ENCODE measurements at regions not wholly inside any gene's neighbourhood (a gene's known extent, or its start where the extent isn't known, plus 50 kb on each side); places are given as distances from the start of the nearest gene placed in this dataset.

DNA sequence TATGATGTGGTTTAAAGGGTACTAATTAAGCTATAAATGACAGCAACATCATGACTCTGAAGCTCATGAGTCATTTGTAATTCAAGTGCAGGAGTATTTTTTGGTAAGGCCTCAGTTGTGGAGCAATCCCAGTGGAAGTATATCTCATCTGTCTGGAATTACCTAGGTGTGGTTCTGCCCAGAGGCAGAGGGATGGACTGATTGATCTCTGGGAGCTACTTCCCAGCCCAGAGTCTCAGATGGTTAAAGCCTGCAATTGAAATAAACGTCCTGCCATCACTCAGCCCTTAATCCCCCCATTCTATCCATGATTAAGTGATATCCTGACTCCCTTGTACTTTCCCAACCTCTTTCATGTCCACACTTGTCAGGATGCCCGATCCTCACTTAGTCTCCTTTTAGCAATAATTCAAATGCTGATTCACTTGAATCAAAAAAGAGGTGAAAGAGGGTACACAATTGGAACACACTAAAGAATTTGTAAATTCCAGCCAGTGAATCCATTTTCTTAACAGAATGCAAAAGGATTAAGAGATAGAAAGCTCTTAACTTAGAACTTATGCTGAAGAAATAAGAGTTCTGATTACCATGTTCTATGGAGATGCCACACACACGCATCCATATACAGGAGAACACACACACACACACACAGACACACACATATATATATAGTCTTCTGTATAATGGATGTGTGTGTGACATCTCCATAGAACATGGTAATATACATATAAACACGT lies 664.4 kb downstream of the NYAP2 start (continued):
- TF ChIP-seq GATAD2A (CRISPR knock-in tag; IDR thresholded peaks at IDR 0.05): no peak
- no peak for TF ChIP-seq RBFOX2 (IDR thresholded peaks at IDR 0.05; ENCODE audit: low read depth, low read length)
- TF ChIP-seq ARNT (IDR thresholded peaks at IDR 0.05): no peak
- TF ChIP-seq RORA (CRISPR knock-in tag; IDR thresholded peaks at IDR 0.05): no peak

DNA sequence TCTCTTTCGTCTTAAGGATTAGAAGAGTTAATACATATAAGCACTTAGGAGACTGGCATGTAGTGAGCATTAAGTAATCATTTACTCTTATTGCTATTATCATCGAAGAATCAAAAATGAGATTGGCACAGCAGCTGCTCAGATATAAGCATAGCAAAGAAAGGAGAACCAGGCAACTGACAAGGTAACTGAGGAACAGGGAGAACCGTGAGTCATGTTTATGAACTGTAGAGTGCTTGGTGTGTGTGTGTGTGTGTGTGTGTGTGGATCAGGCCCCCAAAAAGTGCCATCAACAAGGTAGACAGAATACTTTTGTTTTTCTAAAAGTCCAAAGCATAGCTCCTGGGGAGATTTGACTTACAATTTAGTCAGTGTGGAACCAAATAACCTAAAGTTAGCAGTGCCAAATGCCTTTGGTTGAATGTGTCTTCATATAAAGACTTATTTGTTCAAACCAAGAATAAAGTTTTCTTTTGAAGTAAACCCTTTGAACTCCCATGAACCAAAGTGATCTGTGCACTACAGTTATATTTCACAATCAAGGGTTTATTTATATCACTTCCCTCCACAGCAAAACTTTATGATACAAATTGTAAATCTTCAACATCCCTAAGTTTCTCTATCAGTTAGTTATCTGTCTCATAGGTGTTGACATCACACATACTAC lies 660.6 kb downstream of the NYAP2 start:
- Histone ChIP-seq H3K4me3 (replicated peaks in 1 of 3; ENCODE audit: insufficient read depth in 1 of 3, low read depth in 2 of 3, low read length in 3 of 3) (no peak overlapping the region), H3K79me2 (ENCODE audit: insufficient read depth, low read length) (no peaks in the 10 kb centered on the region), H3K27me3 (ENCODE audit: control insufficient read depth in 1 of 2, insufficient read depth in 2 of 2, low read length in 2 of 2) (no peaks in the 10 kb centered on the region; a peak in 1 of 5 replicates), H2AFZ (ENCODE audit: low read length) (peak overlapping the region; percentile 59), H3K9ac (ENCODE audit: insufficient read depth, low read depth, low read length) (no peak overlapping the region), H3K4me1 (ENCODE audit: insufficient read depth, low read length) (peaks cover 29% of the 10 kb centered on the region), H3K9me3 (ENCODE audit: low read length) (no peaks in the 10 kb centered on the region), H4K20me1 (ENCODE audit: insufficient read depth, low read length) (no peaks in the 10 kb centered on the region), H3K27ac (ENCODE audit: extremely low read length, insufficient read depth, low read length) (peak overlapping the region; percentile 25), H3K4me2 (ENCODE audit: low read depth, low read length) (peak overlapping the region; percentile 33), H3K36me3 (replicated peaks in 1 of 2; ENCODE audit: control insufficient read depth in 1 of 2, insufficient read depth in 2 of 2, low read length in 2 of 2) (no peaks in the 10 kb centered on the region)
- CTCF ChIA-PET (ENCODE audit: low intra/inter-chr PET ratio, low total read pairs): no interaction called here
- intact Hi-C loops (cut with micrococcal nuclease; ENCODE audit: unreplicated experiment) (loop anchor here (2.0 kb wide), 1 partner anchor 29 kb away; no protein-coding TSS in a partner anchor), in situ Hi-C loops (cut with HindIII; ENCODE audit: extremely low pct_ligation_motif_present, low pct_unique_long_range_greater_than_20kb) (no loop called here)
- no TSS peak for BruUV-seq (replicated peaks)
- ATAC-seq (peak; percentile 57), FAIRE-seq (no peak), DNase-seq (ENCODE audit: low spot score) (peak; percentile 68)
- POLR2A ChIA-PET: no interaction called here
- 73% methylated on average over 3 of the region's 3 CpGs for WGBS (ENCODE audit: low lambda C conversion rate)
- TF ChIP-seq ZSCAN12 (CRISPR knock-in tag; IDR thresholded peaks at IDR 0.05): no peak
- peak in 1 of 2 experiments; percentile 48; a peak in 1 of 4 replicates for TF ChIP-seq EP300 (IDR thresholded peaks at IDR 0.05; ENCODE audit: low read depth in 2 of 2, low read length in 2 of 2)
- no peak for TF ChIP-seq EP300 (CRISPR knock-in tag; IDR thresholded peaks at IDR 0.05; ENCODE audit: borderline replicate concordance)
- TF ChIP-seq, protein P1, sequence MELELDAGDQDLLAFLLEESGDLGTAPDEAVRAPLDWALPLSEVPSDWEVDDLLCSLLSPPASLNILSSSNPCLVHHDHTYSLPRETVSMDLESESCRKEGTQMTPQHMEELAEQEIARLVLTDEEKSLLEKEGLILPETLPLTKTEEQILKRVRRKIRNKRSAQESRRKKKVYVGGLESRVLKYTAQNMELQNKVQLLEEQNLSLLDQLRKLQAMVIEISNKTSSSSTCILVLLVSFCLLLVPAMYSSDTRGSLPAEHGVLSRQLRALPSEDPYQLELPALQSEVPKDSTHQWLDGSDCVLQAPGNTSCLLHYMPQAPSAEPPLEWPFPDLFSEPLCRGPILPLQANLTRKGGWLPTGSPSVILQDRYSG (CRISPR knock-in tag; IDR thresholded peaks at IDR 0.05): no peak
- no peak for TF ChIP-seq MYC (CRISPR knock-in tag; IDR thresholded peaks at IDR 0.05; ENCODE audit: borderline replicate concordance)
- no peak for TF ChIP-seq AGO1 (IDR thresholded peaks at IDR 0.05; ENCODE audit: low read depth, low read length, poor library complexity, severe bottlenecking)
- TF ChIP-seq ZMYM3 (CRISPR knock-in tag; IDR thresholded peaks at IDR 0.05): no peak
- TF ChIP-seq ZNF282 (IDR thresholded peaks at IDR 0.05; ENCODE audit: partially characterized antibody): no peak
- TF ChIP-seq, protein P2, sequence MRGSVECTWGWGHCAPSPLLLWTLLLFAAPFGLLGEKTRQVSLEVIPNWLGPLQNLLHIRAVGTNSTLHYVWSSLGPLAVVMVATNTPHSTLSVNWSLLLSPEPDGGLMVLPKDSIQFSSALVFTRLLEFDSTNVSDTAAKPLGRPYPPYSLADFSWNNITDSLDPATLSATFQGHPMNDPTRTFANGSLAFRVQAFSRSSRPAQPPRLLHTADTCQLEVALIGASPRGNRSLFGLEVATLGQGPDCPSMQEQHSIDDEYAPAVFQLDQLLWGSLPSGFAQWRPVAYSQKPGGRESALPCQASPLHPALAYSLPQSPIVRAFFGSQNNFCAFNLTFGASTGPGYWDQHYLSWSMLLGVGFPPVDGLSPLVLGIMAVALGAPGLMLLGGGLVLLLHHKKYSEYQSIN (CRISPR knock-in tag; IDR thresholded peaks at IDR 0.05; ENCODE audit: borderline replicate concordance): no peak
- peak; percentile 21; the same call in 1 of the 2 replicates for TF ChIP-seq ISL2 (CRISPR knock-in tag; IDR thresholded peaks at IDR 0.05)
- no peak for TF ChIP-seq ZNF589 (CRISPR knock-in tag; conservative IDR thresholded peaks at IDR 0.05)
- TF ChIP-seq NFIC (IDR thresholded peaks at IDR 0.05; ENCODE audit: low read length): peak; percentile 68; the same call in 1 of the 2 replicates
- TF ChIP-seq RBM39 (IDR thresholded peaks at IDR 0.05; ENCODE audit: low read depth, low read length, poor library complexity, severe bottlenecking): no peak
- TF ChIP-seq ZFAT (CRISPR knock-in tag; conservative IDR thresholded peaks at IDR 0.05): no peak
- TF ChIP-seq, protein P3, sequence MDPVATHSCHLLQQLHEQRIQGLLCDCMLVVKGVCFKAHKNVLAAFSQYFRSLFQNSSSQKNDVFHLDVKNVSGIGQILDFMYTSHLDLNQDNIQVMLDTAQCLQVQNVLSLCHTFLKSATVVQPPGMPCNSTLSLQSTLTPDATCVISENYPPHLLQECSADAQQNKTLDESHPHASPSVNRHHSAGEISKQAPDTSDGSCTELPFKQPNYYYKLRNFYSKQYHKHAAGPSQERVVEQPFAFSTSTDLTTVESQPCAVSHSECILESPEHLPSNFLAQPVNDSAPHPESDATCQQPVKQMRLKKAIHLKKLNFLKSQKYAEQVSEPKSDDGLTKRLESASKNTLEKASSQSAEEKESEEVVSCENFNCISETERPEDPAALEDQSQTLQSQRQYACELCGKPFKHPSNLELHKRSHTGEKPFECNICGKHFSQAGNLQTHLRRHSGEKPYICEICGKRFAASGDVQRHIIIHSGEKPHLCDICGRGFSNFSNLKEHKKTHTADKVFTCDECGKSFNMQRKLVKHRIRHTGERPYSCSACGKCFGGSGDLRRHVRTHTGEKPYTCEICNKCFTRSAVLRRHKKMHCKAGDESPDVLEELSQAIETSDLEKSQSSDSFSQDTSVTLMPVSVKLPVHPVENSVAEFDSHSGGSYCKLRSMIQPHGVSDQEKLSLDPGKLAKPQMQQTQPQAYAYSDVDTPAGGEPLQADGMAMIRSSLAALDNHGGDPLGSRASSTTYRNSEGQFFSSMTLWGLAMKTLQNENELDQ (CRISPR knock-in tag; IDR thresholded peaks at IDR 0.05; ENCODE audit: borderline replicate concordance): no peak
- peak; percentile 35; the same call in 1 of the 2 replicates for TF ChIP-seq GATAD2A (CRISPR knock-in tag; IDR thresholded peaks at IDR 0.05)
